22Rv1 (cell line): ENCODE measurements at regions not wholly inside any gene's neighbourhood (a gene's known extent, or its start where the extent isn't known, plus 50 kb on each side); places are given as distances from the start of the nearest gene placed in this dataset.

Experiments used
- CTCF ChIP-seq: fragments of 450-650 bp; IDR thresholded peaks from 2 replicates; pipeline ENCODE4 v1.5.1; 2017; ENCODE audit warnings: mild to moderate bottlenecking
- ZFX ChIP-seq: fragments of 450-650 bp; IDR thresholded peaks from 2 replicates; pipeline ENCODE4 v1.6.1; 2017; ENCODE audit warnings: antibody characterized with exemption, borderline replicate concordance

- no peak for TF ChIP-seq CTCF
- no peak for TF ChIP-seq ZFX
These were observed 151.6 kb downstream of the TMCO5A start for GRCh38 chr15:38085931-38086568.
